ENCODE measurements at regions not wholly inside any gene's neighbourhood (a gene's known extent, or its start where the extent isn't known, plus 50 kb on each side); places are given as distances from the start of the nearest gene placed in this dataset.
"Not testable (repeated sequence)": the region's sequence is repeated elsewhere in the genome, so short reads cannot be mapped to it uniquely, and the experiment has no call there.

DNA sequence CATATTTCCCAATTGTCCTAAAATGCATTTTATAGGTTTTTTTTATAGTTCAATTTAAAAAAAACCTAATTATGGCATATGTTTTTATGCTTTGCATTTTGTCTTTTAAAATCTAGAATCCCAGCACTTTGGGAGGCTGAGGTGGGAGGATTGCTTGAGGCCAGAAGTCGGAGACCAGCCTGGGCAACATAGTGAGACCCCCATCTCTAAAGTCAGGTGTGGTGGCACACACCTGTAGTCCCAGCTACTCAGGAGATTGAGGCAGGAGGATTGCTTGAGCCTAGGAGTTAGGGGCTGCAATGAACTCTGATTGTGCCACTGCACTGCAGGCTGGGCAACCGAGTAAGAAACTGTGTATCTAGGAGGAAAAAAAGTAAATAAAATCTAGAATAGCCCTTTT lies 137.2 kb upstream of the POU3F1 start:
- TF ChIP-seq, protein P1, sequence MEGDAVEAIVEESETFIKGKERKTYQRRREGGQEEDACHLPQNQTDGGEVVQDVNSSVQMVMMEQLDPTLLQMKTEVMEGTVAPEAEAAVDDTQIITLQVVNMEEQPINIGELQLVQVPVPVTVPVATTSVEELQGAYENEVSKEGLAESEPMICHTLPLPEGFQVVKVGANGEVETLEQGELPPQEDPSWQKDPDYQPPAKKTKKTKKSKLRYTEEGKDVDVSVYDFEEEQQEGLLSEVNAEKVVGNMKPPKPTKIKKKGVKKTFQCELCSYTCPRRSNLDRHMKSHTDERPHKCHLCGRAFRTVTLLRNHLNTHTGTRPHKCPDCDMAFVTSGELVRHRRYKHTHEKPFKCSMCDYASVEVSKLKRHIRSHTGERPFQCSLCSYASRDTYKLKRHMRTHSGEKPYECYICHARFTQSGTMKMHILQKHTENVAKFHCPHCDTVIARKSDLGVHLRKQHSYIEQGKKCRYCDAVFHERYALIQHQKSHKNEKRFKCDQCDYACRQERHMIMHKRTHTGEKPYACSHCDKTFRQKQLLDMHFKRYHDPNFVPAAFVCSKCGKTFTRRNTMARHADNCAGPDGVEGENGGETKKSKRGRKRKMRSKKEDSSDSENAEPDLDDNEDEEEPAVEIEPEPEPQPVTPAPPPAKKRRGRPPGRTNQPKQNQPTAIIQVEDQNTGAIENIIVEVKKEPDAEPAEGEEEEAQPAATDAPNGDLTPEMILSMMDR (IDR thresholded peaks at IDR 0.05; ENCODE audit: low read depth, low read length) = no peak

DNA sequence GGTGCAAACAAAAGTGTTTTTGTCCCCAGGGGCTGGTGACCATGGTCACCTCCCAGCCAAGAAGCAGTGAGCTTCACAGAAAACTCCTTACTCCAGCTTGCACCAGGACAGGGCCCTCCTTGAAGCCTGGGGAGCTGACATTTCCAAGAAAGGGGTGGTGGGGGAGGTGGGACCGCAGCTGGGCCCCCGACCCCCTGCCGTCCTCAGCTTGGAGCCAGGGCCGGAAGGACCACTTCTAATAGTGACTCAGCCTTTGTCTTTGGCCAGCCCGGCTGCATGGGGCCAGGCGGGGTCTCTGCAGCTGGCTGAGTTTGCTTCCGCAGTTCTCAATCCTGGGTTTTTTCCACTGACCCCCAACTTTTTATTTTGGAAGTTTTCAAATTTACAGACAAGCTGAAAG lies 136.5 kb upstream of the POU3F1 start:
- H3K4me3 ChIP-seq (ENCODE audit: low read depth, low read length) = no peak overlapping the region
- TF ChIP-seq, protein P1 (IDR thresholded peaks at IDR 0.05; ENCODE audit: low read depth, low read length) = no peak

More for the DNA sequence above, 137.2 kb upstream of the POU3F1 start:
- no peak overlapping the region for H3K4me3 ChIP-seq (ENCODE audit: low read depth, low read length)

DNA sequence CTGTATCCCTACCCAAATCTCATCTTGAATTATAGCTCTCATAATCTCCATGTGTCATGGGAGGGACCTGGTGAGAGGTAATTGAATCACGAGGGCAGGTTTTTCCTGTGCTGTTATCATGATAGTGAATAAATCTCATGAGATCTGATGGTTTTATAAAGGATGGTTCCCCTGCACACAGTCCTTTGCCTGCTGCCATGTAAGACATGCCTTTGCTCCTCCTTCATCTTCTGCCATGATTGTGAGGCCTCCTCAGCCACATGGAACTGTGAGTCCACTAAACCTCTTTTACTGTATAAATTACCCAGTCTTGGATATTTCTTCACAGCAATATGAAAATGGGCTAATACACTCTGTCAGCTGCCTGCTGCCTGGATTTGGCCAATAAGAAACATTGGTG lies 133.8 kb upstream of the POU3F1 start:
- H3K4me3 ChIP-seq (ENCODE audit: low read depth, low read length) = not testable (repeated sequence)

DNA sequence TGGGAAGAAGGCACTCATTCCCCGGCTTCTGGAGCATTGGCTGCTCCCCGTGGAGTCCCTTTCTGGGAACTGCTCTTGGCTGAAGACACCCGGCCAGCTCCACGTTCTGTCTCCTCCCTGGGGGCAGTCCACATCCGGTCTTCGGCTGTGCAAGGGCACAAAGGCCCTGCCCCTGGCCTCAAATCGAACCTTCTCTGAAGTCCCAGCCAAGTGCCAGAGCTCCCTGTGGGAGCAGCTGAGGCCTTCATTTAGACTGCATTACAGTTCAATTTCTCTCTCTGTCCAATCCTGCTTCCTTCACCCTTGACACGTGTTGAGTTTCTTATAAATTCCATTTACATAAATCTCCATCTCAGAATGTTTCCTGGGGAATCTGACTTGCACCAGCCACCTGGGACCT lies 132.9 kb upstream of the POU3F1 start:
- TF ChIP-seq, protein P1 (IDR thresholded peaks at IDR 0.05; ENCODE audit: low read depth, low read length) = no peak
- H3K4me3 ChIP-seq (ENCODE audit: low read depth, low read length) = no peak overlapping the region

DNA sequence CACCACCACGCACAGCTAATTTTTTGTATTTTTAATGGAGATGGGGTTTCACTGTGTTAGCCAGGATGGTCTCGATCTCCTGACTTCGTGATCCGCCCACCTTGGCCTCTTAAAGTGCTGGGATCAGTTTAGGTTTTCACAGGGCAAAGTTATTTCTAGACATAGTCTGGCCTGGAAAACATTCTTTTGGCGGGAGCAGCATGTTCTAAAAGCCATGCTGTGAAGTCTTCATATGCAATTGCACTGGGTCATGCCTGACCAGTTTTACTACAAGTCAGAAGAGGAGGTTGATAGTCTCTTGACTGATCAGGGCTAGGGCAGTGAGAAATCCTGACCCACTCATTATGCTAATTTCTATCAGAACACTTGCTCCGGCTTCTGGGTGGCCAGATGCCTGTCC lies 131.6 kb upstream of the POU3F1 start:
- TF ChIP-seq, protein P1 (IDR thresholded peaks at IDR 0.05; ENCODE audit: low read depth, low read length) = no peak
- no peak overlapping the region for H3K4me3 ChIP-seq (ENCODE audit: low read depth, low read length)

DNA sequence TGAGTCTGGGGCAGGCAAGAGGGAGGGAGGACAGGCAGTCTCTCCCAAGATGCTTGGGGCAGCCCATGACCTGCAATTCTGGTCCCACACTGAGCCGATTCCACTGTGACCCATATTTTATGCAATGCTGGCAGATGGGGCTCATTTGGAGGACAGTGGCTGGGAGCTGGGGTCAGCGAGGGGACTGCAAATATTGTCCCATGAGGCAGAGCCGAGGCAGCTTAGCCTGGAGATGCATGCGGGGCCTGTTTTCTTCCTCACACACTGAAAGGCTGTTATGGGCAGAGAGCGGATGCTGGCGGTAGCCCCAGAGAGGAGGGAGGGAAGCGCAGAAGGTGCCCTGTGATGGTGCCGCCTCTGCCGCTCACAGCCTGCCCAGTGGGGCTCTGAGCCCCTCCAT lies 128.5 kb upstream of the POU3F1 start:
- no peak overlapping the region for H3K4me3 ChIP-seq (ENCODE audit: low read depth, low read length)
- TF ChIP-seq, protein P1 (IDR thresholded peaks at IDR 0.05; ENCODE audit: low read depth, low read length) = no peak

DNA sequence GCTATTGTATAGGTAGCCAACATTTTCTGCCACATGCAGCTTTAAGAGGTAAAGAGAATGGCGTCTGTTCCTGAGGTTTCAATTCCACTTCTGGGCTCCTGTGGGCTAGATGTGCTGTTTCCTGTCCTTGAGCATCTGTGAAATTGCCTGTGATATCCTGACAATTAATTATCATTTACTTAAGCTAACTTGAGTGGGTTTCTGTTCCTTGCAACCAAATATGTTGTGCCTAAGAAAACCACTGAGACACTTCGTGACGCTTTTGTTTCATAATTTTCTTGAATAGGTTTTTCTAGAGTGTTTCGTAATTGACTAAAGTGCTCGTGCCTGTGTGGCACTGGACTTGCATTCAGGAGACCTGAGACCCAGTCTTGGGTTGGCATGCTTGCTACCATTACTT lies 127.3 kb upstream of the POU3F1 start:
- H3K4me3 ChIP-seq (ENCODE audit: low read depth, low read length) = no peak overlapping the region
- TF ChIP-seq, protein P1 (IDR thresholded peaks at IDR 0.05; ENCODE audit: low read depth, low read length) = no peak

DNA sequence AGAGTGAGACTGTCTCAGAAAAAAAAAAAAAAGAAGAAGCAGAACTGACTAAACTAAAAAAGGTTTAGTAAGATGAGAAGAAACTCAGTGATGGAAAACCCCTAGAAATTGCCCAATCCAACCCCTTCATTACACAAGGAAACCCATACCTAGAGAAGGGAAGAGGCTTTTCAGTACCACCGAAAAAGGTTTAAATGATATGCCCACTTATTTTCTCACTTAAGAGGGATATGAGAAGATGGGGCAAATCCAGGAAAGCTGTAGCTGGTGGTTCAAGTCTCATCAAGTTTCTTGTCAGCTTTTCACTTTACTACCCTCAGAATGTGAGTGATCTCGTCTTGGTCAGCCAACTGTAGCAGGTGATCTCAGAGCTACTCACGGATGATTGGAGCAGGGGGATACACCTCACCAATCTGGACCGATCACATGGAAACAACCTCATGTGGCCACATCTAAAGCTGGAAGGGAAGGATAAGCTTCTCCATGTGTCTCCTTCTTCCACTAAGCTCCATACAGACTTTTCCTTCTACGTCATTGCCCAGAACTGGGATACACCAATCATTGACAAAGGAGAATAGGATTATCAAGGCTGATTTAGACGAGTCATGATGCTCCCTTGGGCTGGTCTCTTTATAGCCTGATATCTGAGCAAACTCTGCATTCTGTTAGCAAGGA lies 126.7 kb upstream of the POU3F1 start:
- H3K4me3 ChIP-seq (ENCODE audit: low read depth, low read length) = no peak overlapping the region
- TF ChIP-seq, protein P1 (IDR thresholded peaks at IDR 0.05; ENCODE audit: low read depth, low read length) = no peak

All from WI38 (cell line).